ENCODE measurements at regions not wholly inside any gene's neighbourhood (a gene's known extent, or its start where the extent isn't known, plus 50 kb on each side); places are given as distances from the start of the nearest gene placed in this dataset.

DNA sequence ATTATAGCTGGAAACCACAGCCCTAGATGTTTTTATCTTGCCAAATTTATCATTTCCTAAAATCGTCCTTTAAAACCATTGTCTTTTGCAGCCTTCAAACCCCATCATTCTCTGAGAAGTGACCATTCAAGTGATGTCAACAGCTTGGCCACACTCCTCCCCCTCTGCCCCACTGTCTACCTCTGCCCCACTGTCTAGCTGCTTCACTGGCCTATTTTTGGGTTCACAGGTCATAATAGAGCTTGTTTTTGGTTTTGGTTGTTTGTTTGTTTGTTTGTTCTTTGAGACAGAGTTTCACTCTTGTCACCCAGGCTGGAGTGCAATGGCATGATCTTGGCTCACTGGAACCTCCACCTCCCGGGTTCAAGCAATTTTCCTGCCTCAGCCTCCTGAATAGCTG lies 93.2 kb upstream of the IL12A start:
- Histone ChIP-seq H3K4me2 (ENCODE audit: low read length) (no peak overlapping the region), H3K27me3 (ENCODE audit: insufficient read depth, low read length) (no peaks in the 10 kb centered on the region), H3K9me2 (ENCODE audit: insufficient read depth) (no peaks in the 10 kb centered on the region), H4K20me1 (ENCODE audit: insufficient read depth) (no peaks in the 10 kb centered on the region), H3K4me3 (replicated peaks in 1 of 2; ENCODE audit: low read depth in 1 of 2, low read length in 2 of 2) (no peak overlapping the region), H3K79me2 (ENCODE audit: insufficient read depth, low read length) (no peaks in the 10 kb centered on the region), H3K9ac (ENCODE audit: low read length) (no peak overlapping the region), H3K4me1 (ENCODE audit: control insufficient read depth in 1 of 2, insufficient read depth in 2 of 2, low read length in 2 of 2) (no peaks in the 10 kb centered on the region), H3K36me3 (ENCODE audit: control insufficient read depth in 1 of 2, insufficient read depth in 2 of 2, low read length in 2 of 2) (no peaks in the 10 kb centered on the region), H3K9me3 (ENCODE audit: control insufficient read depth in 1 of 2, insufficient read depth in 1 of 2, low read depth in 1 of 2, low read length in 2 of 2) (no peaks in the 10 kb centered on the region), H2AFZ (ENCODE audit: low read depth, low read length, poor library complexity, severe bottlenecking) (no peak overlapping the region), H3K27ac (ENCODE audit: low read depth, low read length) (no peak overlapping the region)
- intact Hi-C loops (cut with micrococcal nuclease) = no loop called here
- ChIA-PET POLR2A (no interaction called here), CTCF (no interaction called here), RAD21 (ENCODE audit: low non-redundant PET in 1 of 2, low total read pairs in 2 of 2, uncharacterized antibody in 2 of 2, unreplicated experiment in 2 of 2) (no interaction called here)
- DNase-seq (ENCODE audit: low read depth, low spot score) (no peak), ATAC-seq (no peak)
- no TSS peak for BruUV-seq (replicated peaks)
- TF ChIP-seq JUND (IDR thresholded peaks at IDR 0.05) = no peak
- TF ChIP-seq ZFX (IDR thresholded peaks at IDR 0.05) = no peak
- TF ChIP-seq RAD21 (IDR thresholded peaks at IDR 0.05; ENCODE audit: low read depth) = no peak
- no peak for TF ChIP-seq TCF7L2 (IDR thresholded peaks at IDR 0.05; ENCODE audit: borderline replicate concordance, extremely low read depth, insufficient read depth, insufficient read length)
- TF ChIP-seq ELF1 (IDR thresholded peaks at IDR 0.05; ENCODE audit: borderline replicate concordance, low read depth) = no peak
- TF ChIP-seq, protein P1, sequence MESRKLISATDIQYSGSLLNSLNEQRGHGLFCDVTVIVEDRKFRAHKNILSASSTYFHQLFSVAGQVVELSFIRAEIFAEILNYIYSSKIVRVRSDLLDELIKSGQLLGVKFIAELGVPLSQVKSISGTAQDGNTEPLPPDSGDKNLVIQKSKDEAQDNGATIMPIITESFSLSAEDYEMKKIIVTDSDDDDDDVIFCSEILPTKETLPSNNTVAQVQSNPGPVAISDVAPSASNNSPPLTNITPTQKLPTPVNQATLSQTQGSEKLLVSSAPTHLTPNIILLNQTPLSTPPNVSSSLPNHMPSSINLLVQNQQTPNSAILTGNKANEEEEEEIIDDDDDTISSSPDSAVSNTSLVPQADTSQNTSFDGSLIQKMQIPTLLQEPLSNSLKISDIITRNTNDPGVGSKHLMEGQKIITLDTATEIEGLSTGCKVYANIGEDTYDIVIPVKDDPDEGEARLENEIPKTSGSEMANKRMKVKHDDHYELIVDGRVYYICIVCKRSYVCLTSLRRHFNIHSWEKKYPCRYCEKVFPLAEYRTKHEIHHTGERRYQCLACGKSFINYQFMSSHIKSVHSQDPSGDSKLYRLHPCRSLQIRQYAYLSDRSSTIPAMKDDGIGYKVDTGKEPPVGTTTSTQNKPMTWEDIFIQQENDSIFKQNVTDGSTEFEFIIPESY (IDR thresholded peaks at IDR 0.05; ENCODE audit: extremely low read depth, insufficient replicate concordance, low read length) = no peak
- TF ChIP-seq POLR2A (IDR thresholded peaks at IDR 0.05; ENCODE audit: borderline replicate concordance, extremely low read depth, insufficient read depth, insufficient read length) = no peak
- TF ChIP-seq SIN3A (IDR thresholded peaks at IDR 0.05; ENCODE audit: low read depth) = no peak
- no peak for TF ChIP-seq SRF (IDR thresholded peaks at IDR 0.05; ENCODE audit: low read depth)
- TF ChIP-seq, protein P2, sequence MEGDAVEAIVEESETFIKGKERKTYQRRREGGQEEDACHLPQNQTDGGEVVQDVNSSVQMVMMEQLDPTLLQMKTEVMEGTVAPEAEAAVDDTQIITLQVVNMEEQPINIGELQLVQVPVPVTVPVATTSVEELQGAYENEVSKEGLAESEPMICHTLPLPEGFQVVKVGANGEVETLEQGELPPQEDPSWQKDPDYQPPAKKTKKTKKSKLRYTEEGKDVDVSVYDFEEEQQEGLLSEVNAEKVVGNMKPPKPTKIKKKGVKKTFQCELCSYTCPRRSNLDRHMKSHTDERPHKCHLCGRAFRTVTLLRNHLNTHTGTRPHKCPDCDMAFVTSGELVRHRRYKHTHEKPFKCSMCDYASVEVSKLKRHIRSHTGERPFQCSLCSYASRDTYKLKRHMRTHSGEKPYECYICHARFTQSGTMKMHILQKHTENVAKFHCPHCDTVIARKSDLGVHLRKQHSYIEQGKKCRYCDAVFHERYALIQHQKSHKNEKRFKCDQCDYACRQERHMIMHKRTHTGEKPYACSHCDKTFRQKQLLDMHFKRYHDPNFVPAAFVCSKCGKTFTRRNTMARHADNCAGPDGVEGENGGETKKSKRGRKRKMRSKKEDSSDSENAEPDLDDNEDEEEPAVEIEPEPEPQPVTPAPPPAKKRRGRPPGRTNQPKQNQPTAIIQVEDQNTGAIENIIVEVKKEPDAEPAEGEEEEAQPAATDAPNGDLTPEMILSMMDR (IDR thresholded peaks at IDR 0.05 in 2 of 3, conservative IDR thresholded peaks at IDR 0.05 in 1 of 3; ENCODE audit: borderline replicate concordance in 1 of 3, insufficient read depth in 1 of 3, low read depth in 2 of 3, low read length in 2 of 3) = no peak
- no peak for TF ChIP-seq EGR1 (IDR thresholded peaks at IDR 0.05; ENCODE audit: low read depth)
- TF ChIP-seq SP1 (IDR thresholded peaks at IDR 0.05; ENCODE audit: low read depth) = no peak
- no peak for TF ChIP-seq CBX3 (IDR thresholded peaks at IDR 0.05; ENCODE audit: low read depth)
- TF ChIP-seq, protein P3, sequence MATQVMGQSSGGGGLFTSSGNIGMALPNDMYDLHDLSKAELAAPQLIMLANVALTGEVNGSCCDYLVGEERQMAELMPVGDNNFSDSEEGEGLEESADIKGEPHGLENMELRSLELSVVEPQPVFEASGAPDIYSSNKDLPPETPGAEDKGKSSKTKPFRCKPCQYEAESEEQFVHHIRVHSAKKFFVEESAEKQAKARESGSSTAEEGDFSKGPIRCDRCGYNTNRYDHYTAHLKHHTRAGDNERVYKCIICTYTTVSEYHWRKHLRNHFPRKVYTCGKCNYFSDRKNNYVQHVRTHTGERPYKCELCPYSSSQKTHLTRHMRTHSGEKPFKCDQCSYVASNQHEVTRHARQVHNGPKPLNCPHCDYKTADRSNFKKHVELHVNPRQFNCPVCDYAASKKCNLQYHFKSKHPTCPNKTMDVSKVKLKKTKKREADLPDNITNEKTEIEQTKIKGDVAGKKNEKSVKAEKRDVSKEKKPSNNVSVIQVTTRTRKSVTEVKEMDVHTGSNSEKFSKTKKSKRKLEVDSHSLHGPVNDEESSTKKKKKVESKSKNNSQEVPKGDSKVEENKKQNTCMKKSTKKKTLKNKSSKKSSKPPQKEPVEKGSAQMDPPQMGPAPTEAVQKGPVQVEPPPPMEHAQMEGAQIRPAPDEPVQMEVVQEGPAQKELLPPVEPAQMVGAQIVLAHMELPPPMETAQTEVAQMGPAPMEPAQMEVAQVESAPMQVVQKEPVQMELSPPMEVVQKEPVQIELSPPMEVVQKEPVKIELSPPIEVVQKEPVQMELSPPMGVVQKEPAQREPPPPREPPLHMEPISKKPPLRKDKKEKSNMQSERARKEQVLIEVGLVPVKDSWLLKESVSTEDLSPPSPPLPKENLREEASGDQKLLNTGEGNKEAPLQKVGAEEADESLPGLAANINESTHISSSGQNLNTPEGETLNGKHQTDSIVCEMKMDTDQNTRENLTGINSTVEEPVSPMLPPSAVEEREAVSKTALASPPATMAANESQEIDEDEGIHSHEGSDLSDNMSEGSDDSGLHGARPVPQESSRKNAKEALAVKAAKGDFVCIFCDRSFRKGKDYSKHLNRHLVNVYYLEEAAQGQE (IDR thresholded peaks at IDR 0.05; ENCODE audit: low read depth) = no peak
- no peak for TF ChIP-seq POLR2AphosphoS5 (IDR thresholded peaks at IDR 0.05; ENCODE audit: low read depth, low read length)

Measured in HCT116 (cell line).